ENCODE measurements at regions not wholly inside any gene's neighbourhood (a gene's known extent, or its start where the extent isn't known, plus 50 kb on each side); places are given as distances from the start of the nearest gene placed in this dataset.

- no peak for DNase-seq (ENCODE audit: low read depth)
These were observed 1577.2 kb downstream of the AMY1C start for GRCh38 chr1:105326886-105327285.

GRCh38 chr1:105337420-105337819 lies 1587.7 kb downstream of the AMY1C start:
- H3K36me3 ChIP-seq (ENCODE audit: control insufficient read depth, insufficient read depth, low read length): no peaks in the 10 kb centered on the region
- H3K27me3 ChIP-seq (ENCODE audit: control insufficient read depth, insufficient read depth, low read length): no peaks in the 10 kb centered on the region
- TF ChIP-seq CTCF (IDR thresholded peaks at IDR 0.05; ENCODE audit: insufficient read depth, low read length, poor library complexity, severe bottlenecking): no peak

More at GRCh38 chr1:105326886-105327285, 1577.2 kb downstream of the AMY1C start:
- no peak for TF ChIP-seq CTCF (IDR thresholded peaks at IDR 0.05; ENCODE audit: insufficient read depth, low read length, poor library complexity, severe bottlenecking)
- Histone ChIP-seq H3K36me3 (ENCODE audit: control insufficient read depth, insufficient read depth, low read length) (no peaks in the 10 kb centered on the region), H3K4me3 (ENCODE audit: low read depth, low read length) (no peak overlapping the region), H3K27me3 (ENCODE audit: control insufficient read depth, insufficient read depth, low read length) (no peaks in the 10 kb centered on the region)

GRCh38 chr1:105343317-105343716 lies 1593.6 kb downstream of the AMY1C start:
- DNase-seq (ENCODE audit: low read depth): no peak
- Histone ChIP-seq H3K27me3 (ENCODE audit: control insufficient read depth, insufficient read depth, low read length) (no peaks in the 10 kb centered on the region), H3K36me3 (ENCODE audit: control insufficient read depth, insufficient read depth, low read length) (no peaks in the 10 kb centered on the region), H3K4me3 (ENCODE audit: low read depth, low read length) (no peak overlapping the region)
- no peak for TF ChIP-seq CTCF (IDR thresholded peaks at IDR 0.05; ENCODE audit: insufficient read depth, low read length, poor library complexity, severe bottlenecking)

More at GRCh38 chr1:105337420-105337819, 1587.7 kb downstream of the AMY1C start:
- no peak for DNase-seq (ENCODE audit: low read depth)
- H3K4me3 ChIP-seq (ENCODE audit: low read depth, low read length): no peak overlapping the region

GRCh38 chr1:105359457-105359856 lies 1609.8 kb downstream of the AMY1C start:
- no peak for DNase-seq (ENCODE audit: low read depth)
- no peak for TF ChIP-seq CTCF (IDR thresholded peaks at IDR 0.05; ENCODE audit: insufficient read depth, low read length, poor library complexity, severe bottlenecking)
- H3K27me3 ChIP-seq (ENCODE audit: control insufficient read depth, insufficient read depth, low read length): no peaks in the 10 kb centered on the region
- H3K4me3 ChIP-seq (ENCODE audit: low read depth, low read length): no peak overlapping the region
- no peaks in the 10 kb centered on the region for H3K36me3 ChIP-seq (ENCODE audit: control insufficient read depth, insufficient read depth, low read length)

GRCh38 chr1:105362438-105362837 lies 1612.7 kb downstream of the AMY1C start:
- DNase-seq (ENCODE audit: low read depth): no peak
- no peaks in the 10 kb centered on the region for H3K27me3 ChIP-seq (ENCODE audit: control insufficient read depth, insufficient read depth, low read length)
- no peak overlapping the region for H3K4me3 ChIP-seq (ENCODE audit: low read depth, low read length)
- no peaks in the 10 kb centered on the region for H3K36me3 ChIP-seq (ENCODE audit: control insufficient read depth, insufficient read depth, low read length)
- TF ChIP-seq CTCF (IDR thresholded peaks at IDR 0.05; ENCODE audit: insufficient read depth, low read length, poor library complexity, severe bottlenecking): no peak

- no peaks in the 10 kb centered on the region for H3K36me3 ChIP-seq (ENCODE audit: control insufficient read depth, insufficient read depth, low read length)
- H3K4me3 ChIP-seq (ENCODE audit: low read depth, low read length): no peak overlapping the region
- no peak for DNase-seq (ENCODE audit: low read depth)
- TF ChIP-seq CTCF (IDR thresholded peaks at IDR 0.05; ENCODE audit: insufficient read depth, low read length, poor library complexity, severe bottlenecking): no peak
- H3K27me3 ChIP-seq (ENCODE audit: control insufficient read depth, insufficient read depth, low read length): no peaks in the 10 kb centered on the region
These were observed 1618.7 kb downstream of the AMY1C start for GRCh38 chr1:105368446-105368845.
